Activated CD4-positive, alpha-beta T cell treated with anti-CD3 and anti-CD28 coated beads for 36 hours (primary cell): ENCODE measurements at regions not wholly inside any gene's neighbourhood (a gene's known extent, or its start where the extent isn't known, plus 50 kb on each side); places are given as distances from the start of the nearest gene placed in this dataset.

Experiments
- ATAC-seq: fragments of 200-7000 bp; cut with Tn5 transposase; one replicate; pipeline ENCODE4 v1.10.0; 2021; ENCODE audit warnings: mild to moderate bottlenecking, moderate library complexity
- CTCF ChIA-PET: fragments of 350-600 bp; sonication (Branson Sonifier 250); formaldehyde crosslinking; loops from one replicate; lab custom pipeline; 2021; ENCODE audit warnings: antibody characterized with exemption; lab: Charles Lee
- POLR2A ChIA-PET: fragments of 350-600 bp; sonication (Branson Sonifier 250); formaldehyde crosslinking; loops from one replicate; lab custom pipeline; 2021; ENCODE audit warnings: antibody characterized with exemption, inconsistent platforms; lab: Charles Lee
- DNase-seq: peaks from one replicate; pipeline ENCODE4 v3.0.0-alpha.2; 2020
- H3K27ac Mint-ChIP-seq: one replicate; pipeline ENCODE4 v1.8.0; 2021; ENCODE audit warnings: mixed read lengths
- H3K27me3 Mint-ChIP-seq: one replicate; pipeline ENCODE4 v1.8.0; 2021; ENCODE audit warnings: mixed read lengths
- H3K36me3 Mint-ChIP-seq: one replicate; pipeline ENCODE4 v1.8.0; 2021; ENCODE audit warnings: low read depth, mixed read lengths
- H3K4me1 Mint-ChIP-seq: one replicate; pipeline ENCODE4 v1.8.0; 2021; ENCODE audit warnings: mixed read lengths
- H3K4me3 Mint-ChIP-seq: one replicate; pipeline ENCODE4 v1.8.0; 2021; ENCODE audit warnings: mild to moderate bottlenecking, moderate library complexity, mixed read lengths
- H3K9me3 Mint-ChIP-seq: one replicate; pipeline ENCODE4 v1.8.0; 2021; ENCODE audit warnings: low read depth, mixed read lengths
- intact Hi-C, 2 experiments: fragments of 100-400 bp; cut with DNase I in 1 of 2; cut with micrococcal nuclease in 1 of 2; formaldehyde crosslinking; loops; one replicate each; pipeline versions ENCODE4 v1.14.2 to v1.15.1; 2022 to 2024; cut with DNase I, micrococcal nuclease

GRCh38 chr2:168356477-168356835 lies 99.6 kb upstream of the CERS6 start:
- intact Hi-C loops, result no loop called here
- peaks cover 7% of the 10 kb centered on the region for H3K9me3 Mint-ChIP-seq

GRCh38 chr2:168357797-168358472 lies 98.1 kb upstream of the CERS6 start:
- DNase-seq (no peak), ATAC-seq (no peak)
- Mint-ChIP-seq H3K27me3 (no peaks in the 10 kb centered on the region), H3K4me1 (peaks cover 24% of the 10 kb centered on the region), H3K4me3 (no peak overlapping the region), H3K9me3 (peaks cover 7% of the 10 kb centered on the region), H3K36me3 (no peaks in the 10 kb centered on the region), H3K27ac (no peak overlapping the region)
- intact Hi-C loops, result no loop called here
- ChIA-PET POLR2A (no interaction called here), CTCF (interaction anchor here (0.6 to 1.1 kb wide), 5 partner anchors 11 to 563 kb away, joined by 3 to 9 read pairs (median 4); no protein-coding TSS in a partner anchor)

More at GRCh38 chr2:168356477-168356835, 99.6 kb upstream of the CERS6 start:
- ChIA-PET POLR2A (no interaction called here), CTCF (interaction anchor here (0.7 kb wide), 1 partner anchor 24 kb away, joined by 3 read pairs; no protein-coding TSS in a partner anchor)
- no peak overlapping the region for H3K4me3 Mint-ChIP-seq
- no peak overlapping the region for H3K27ac Mint-ChIP-seq
- DNase-seq (no peak), ATAC-seq (no peak)
- no peaks in the 10 kb centered on the region for H3K27me3 Mint-ChIP-seq
- H3K36me3 Mint-ChIP-seq, result no peaks in the 10 kb centered on the region
- H3K4me1 Mint-ChIP-seq, result peaks cover 24% of the 10 kb centered on the region

- CTCF ChIA-PET, result no interaction called here
- no peaks in the 10 kb centered on the region for H3K9me3 Mint-ChIP-seq
Observed at GRCh38 chr2:168359082-168359481, 97.0 kb upstream of the CERS6 start.

GRCh38 chr2:168363347-168364092 lies 92.6 kb upstream of the CERS6 start:
- no peaks in the 10 kb centered on the region for H3K27me3 Mint-ChIP-seq
- H3K4me3 Mint-ChIP-seq, result no peak overlapping the region
- peaks cover 6% of the 10 kb centered on the region for H3K4me1 Mint-ChIP-seq
- POLR2A ChIA-PET, result no interaction called here
- H3K36me3 Mint-ChIP-seq, result no peaks in the 10 kb centered on the region
- DNase-seq, result no peak
- H3K27ac Mint-ChIP-seq, result no peak overlapping the region
- CTCF ChIA-PET, result interaction anchor here (1.5 kb wide), 1 partner anchor 15 kb away, joined by 4 read pairs; no protein-coding TSS in a partner anchor
- no peak for ATAC-seq
- intact Hi-C loops, result no loop called here
- H3K9me3 Mint-ChIP-seq, result no peaks in the 10 kb centered on the region

More at GRCh38 chr2:168359082-168359481, 97.0 kb upstream of the CERS6 start:
- H3K36me3 Mint-ChIP-seq, result no peaks in the 10 kb centered on the region
- no peak overlapping the region for H3K4me3 Mint-ChIP-seq
- DNase-seq (no peak), ATAC-seq (no peak)
- intact Hi-C loops, result no loop called here
- POLR2A ChIA-PET, result no interaction called here
- H3K4me1 Mint-ChIP-seq, result peaks cover 24% of the 10 kb centered on the region
- H3K27ac Mint-ChIP-seq, result no peak overlapping the region
- H3K27me3 Mint-ChIP-seq, result no peaks in the 10 kb centered on the region

- H3K27ac Mint-ChIP-seq, result no peak overlapping the region
- H3K4me1 Mint-ChIP-seq, result peaks cover 1% of the 10 kb centered on the region
- CTCF ChIA-PET, result no interaction called here
- intact Hi-C loops, result no loop called here
- no peak overlapping the region for H3K4me3 Mint-ChIP-seq
- DNase-seq (no peak), ATAC-seq (no peak)
- POLR2A ChIA-PET, result no interaction called here
- no peaks in the 10 kb centered on the region for H3K27me3 Mint-ChIP-seq
- H3K9me3 Mint-ChIP-seq, result no peaks in the 10 kb centered on the region
- H3K36me3 Mint-ChIP-seq, result no peaks in the 10 kb centered on the region
Observed at GRCh38 chr2:168365094-168365621, 90.9 kb upstream of the CERS6 start.

GRCh38 chr2:168369031-168369430 lies 87.0 kb upstream of the CERS6 start:
- no peaks in the 10 kb centered on the region for H3K27me3 Mint-ChIP-seq
- CTCF ChIA-PET, result no interaction called here

GRCh38 chr2:168371273-168372019 lies 84.6 kb upstream of the CERS6 start:
- DNase-seq (no peak), ATAC-seq (no peak)
- H3K27ac Mint-ChIP-seq, result no peak overlapping the region
- ChIA-PET POLR2A (no interaction called here), CTCF (interaction anchor here (1.1 kb wide), 2 partner anchors 25 to 267 kb away, joined by 3 read pairs; no protein-coding TSS in a partner anchor)
- H3K4me3 Mint-ChIP-seq, result no peak overlapping the region
- H3K36me3 Mint-ChIP-seq, result no peaks in the 10 kb centered on the region
- H3K9me3 Mint-ChIP-seq, result peaks cover 1% of the 10 kb centered on the region
- intact Hi-C loops, result no loop called here
- no peaks in the 10 kb centered on the region for H3K27me3 Mint-ChIP-seq
- peaks cover 7% of the 10 kb centered on the region for H3K4me1 Mint-ChIP-seq

More at GRCh38 chr2:168369031-168369430, 87.0 kb upstream of the CERS6 start:
- intact Hi-C loops, result no loop called here
- Mint-ChIP-seq H3K4me3 (no peak overlapping the region), H3K4me1 (peaks cover 7% of the 10 kb centered on the region), H3K36me3 (no peaks in the 10 kb centered on the region), H3K9me3 (no peaks in the 10 kb centered on the region), H3K27ac (no peak overlapping the region)
- POLR2A ChIA-PET, result no interaction called here
- no peak for ATAC-seq
- DNase-seq, result no peak

- intact Hi-C loops, result no loop called here
- CTCF ChIA-PET, result no interaction called here
- POLR2A ChIA-PET, result no interaction called here
- H3K9me3 Mint-ChIP-seq, result peaks cover 1% of the 10 kb centered on the region
- H3K27ac Mint-ChIP-seq, result no peak overlapping the region
- DNase-seq, result no peak
- peaks cover 7% of the 10 kb centered on the region for H3K4me1 Mint-ChIP-seq
- no peak for ATAC-seq
- H3K4me3 Mint-ChIP-seq, result no peak overlapping the region
- H3K36me3 Mint-ChIP-seq, result no peaks in the 10 kb centered on the region
- H3K27me3 Mint-ChIP-seq, result no peaks in the 10 kb centered on the region
Observed at GRCh38 chr2:168373468-168373867, 82.6 kb upstream of the CERS6 start.

- no peak overlapping the region for H3K27ac Mint-ChIP-seq
- H3K4me1 Mint-ChIP-seq, result peaks cover 5% of the 10 kb centered on the region
- ChIA-PET POLR2A (no interaction called here), CTCF (interaction anchor here (0.7 kb wide), 1 partner anchor 13 kb away, joined by 3 read pairs; no protein-coding TSS in a partner anchor)
- intact Hi-C loops, result no loop called here
- no peak for DNase-seq
- ATAC-seq, result no peak
- peaks cover 2% of the 10 kb centered on the region for H3K27me3 Mint-ChIP-seq
- H3K9me3 Mint-ChIP-seq, result peaks cover 1% of the 10 kb centered on the region
- H3K4me3 Mint-ChIP-seq, result no peak overlapping the region
- H3K36me3 Mint-ChIP-seq, result no peaks in the 10 kb centered on the region
Observed at GRCh38 chr2:168375195-168375798, 80.8 kb upstream of the CERS6 start.

- POLR2A ChIA-PET, result no interaction called here
- CTCF ChIA-PET, result no interaction called here
- Mint-ChIP-seq H3K4me1 (no peaks in the 10 kb centered on the region), H3K27me3 (peaks cover 2% of the 10 kb centered on the region), H3K9me3 (peaks cover 3% of the 10 kb centered on the region), H3K4me3 (no peak overlapping the region), H3K27ac (no peak overlapping the region), H3K36me3 (no peaks in the 10 kb centered on the region)
- intact Hi-C loops, result no loop called here
- no peak for DNase-seq
- ATAC-seq, result no peak
Observed at GRCh38 chr2:168378960-168379669, 77.0 kb upstream of the CERS6 start.
